HAP-1 (cell line): ENCODE measurements at regions not wholly inside any gene's neighbourhood (a gene's known extent, or its start where the extent isn't known, plus 50 kb on each side); places are given as distances from the start of the nearest gene placed in this dataset.

Experiments
- DNase-seq, 2 experiments: peaks; one replicate each; pipeline ENCODE4 v3.0.0-alpha.2; 2016 to 2020; ENCODE audit warnings: low spot score in 2 of 2
- H3K27me3 ChIP-seq: fragments of 250-450 bp; sonication (Bioruptor Pico); 2 replicates; pipeline ENCODE4 v1.5.1; 2020; ENCODE audit warnings: low read depth, mild to moderate bottlenecking, moderate library complexity
- H3K36me3 ChIP-seq: fragments of 250-450 bp; sonication (Bioruptor Pico); replicated peaks from 2 replicates; pipeline ENCODE4 v1.5.1; 2020; ENCODE audit warnings: mild to moderate bottlenecking
- H3K4me1 ChIP-seq: fragments of 250-450 bp; sonication (Bioruptor Pico); 2 replicates; pipeline ENCODE4 v1.5.1; 2020; ENCODE audit warnings: mild to moderate bottlenecking
- H3K4me3 ChIP-seq: fragments of 250-450 bp; sonication (Bioruptor Pico); 2 replicates; pipeline ENCODE4 v1.5.1; 2020; ENCODE audit warnings: mild to moderate bottlenecking, moderate library complexity
- H3K9me3 ChIP-seq: fragments of 250-450 bp; sonication (Bioruptor Pico); 2 replicates; pipeline ENCODE4 v1.5.1; 2020; ENCODE audit warnings: mild to moderate bottlenecking, moderate library complexity
- in situ Hi-C: fragments of 300-500 bp; cut with MboI; formaldehyde crosslinking; loops from 3 replicates; pipeline ENCODE4 v1.14.3; 2020; ENCODE audit warnings: low sequenced_read_pairs, inconsistent platforms, mixed read lengths

GRCh38 chr14:26934151-26934550, 336.3 kb upstream of the NOVA1 start:
- DNase-seq, result no peak
- in situ Hi-C loops, result no loop called here
- no peaks in the 10 kb centered on the region; the same call in 1 of the 2 replicates for H3K4me1 ChIP-seq
- no peaks in the 10 kb centered on the region; the same call in 1 of the 2 replicates for H3K27me3 ChIP-seq
- H3K9me3 ChIP-seq, result no peaks in the 10 kb centered on the region
- no peak overlapping the region for H3K4me3 ChIP-seq
- H3K36me3 ChIP-seq, result no peaks in the 10 kb centered on the region

- Histone ChIP-seq H3K4me1 (no peaks in the 10 kb centered on the region), H3K9me3 (no peaks in the 10 kb centered on the region), H3K36me3 (no peaks in the 10 kb centered on the region), H3K27me3 (no peaks in the 10 kb centered on the region), H3K4me3 (no peak overlapping the region)
- no peak for DNase-seq
- in situ Hi-C loops, result no loop called here
Measured at GRCh38 chr14:26935733-26936132, 337.9 kb upstream of the NOVA1 start.

- no peak for DNase-seq
- no peaks in the 10 kb centered on the region for H3K36me3 ChIP-seq
- no peaks in the 10 kb centered on the region for H3K27me3 ChIP-seq
- H3K4me3 ChIP-seq, result no peak overlapping the region
- H3K4me1 ChIP-seq, result no peaks in the 10 kb centered on the region
- in situ Hi-C loops, result no loop called here
- H3K9me3 ChIP-seq, result no peaks in the 10 kb centered on the region
Measured at GRCh38 chr14:26938054-26938453, 340.2 kb upstream of the NOVA1 start.

- DNase-seq, result no peak
- Histone ChIP-seq H3K36me3 (no peaks in the 10 kb centered on the region), H3K4me3 (no peak overlapping the region), H3K9me3 (no peaks in the 10 kb centered on the region), H3K27me3 (no peaks in the 10 kb centered on the region), H3K4me1 (no peaks in the 10 kb centered on the region)
- in situ Hi-C loops, result no loop called here
Measured at GRCh38 chr14:26939755-26940154, 341.9 kb upstream of the NOVA1 start.

- DNase-seq, result no peak
Measured at GRCh38 chr14:26941521-26941920, 343.7 kb upstream of the NOVA1 start.

GRCh38 chr14:26947265-26947664, 349.4 kb upstream of the NOVA1 start:
- no peaks in the 10 kb centered on the region for H3K27me3 ChIP-seq
- no peaks in the 10 kb centered on the region for H3K36me3 ChIP-seq
- H3K9me3 ChIP-seq, result no peaks in the 10 kb centered on the region
- H3K4me1 ChIP-seq, result no peaks in the 10 kb centered on the region
- no peak overlapping the region for H3K4me3 ChIP-seq
- in situ Hi-C loops, result no loop called here
- DNase-seq, result no peak

More at GRCh38 chr14:26941521-26941920, 343.7 kb upstream of the NOVA1 start:
- H3K36me3 ChIP-seq, result no peaks in the 10 kb centered on the region
- H3K4me1 ChIP-seq, result no peaks in the 10 kb centered on the region
- no peaks in the 10 kb centered on the region for H3K9me3 ChIP-seq
- H3K4me3 ChIP-seq, result no peak overlapping the region
- H3K27me3 ChIP-seq, result no peaks in the 10 kb centered on the region
- in situ Hi-C loops, result no loop called here

- H3K27me3 ChIP-seq, result peaks cover 2% of the 10 kb centered on the region; the same call in 1 of the 2 replicates
- in situ Hi-C loops, result no loop called here
- H3K4me3 ChIP-seq, result no peak overlapping the region
- 0 out of 2 replicates have a peak, but pooled peaks cover 2% of the 10 kb centered on the region for H3K4me1 ChIP-seq
- DNase-seq, result no peak
- H3K36me3 ChIP-seq, result no peaks in the 10 kb centered on the region
- H3K9me3 ChIP-seq, result no peaks in the 10 kb centered on the region
Measured at GRCh38 chr14:26959437-26959836, 361.6 kb upstream of the NOVA1 start.

- Histone ChIP-seq H3K27me3 (peaks cover 2% of the 10 kb centered on the region; the same call in 1 of the 2 replicates), H3K4me3 (no peak overlapping the region), H3K4me1 (0 out of 2 replicates have a peak, but pooled peaks cover 2% of the 10 kb centered on the region), H3K9me3 (no peaks in the 10 kb centered on the region), H3K36me3 (no peaks in the 10 kb centered on the region)
- no peak for DNase-seq
- in situ Hi-C loops, result no loop called here
Measured at GRCh38 chr14:26959972-26960660, 362.3 kb upstream of the NOVA1 start.

- Histone ChIP-seq H3K27me3 (peaks cover 2% of the 10 kb centered on the region; the same call in 1 of the 2 replicates), H3K9me3 (no peaks in the 10 kb centered on the region), H3K4me1 (0 out of 2 replicates have a peak, but pooled peaks cover 2% of the 10 kb centered on the region), H3K4me3 (no peak overlapping the region), H3K36me3 (no peaks in the 10 kb centered on the region)
- no peak for DNase-seq
- in situ Hi-C loops, result no loop called here
Measured at GRCh38 chr14:26963711-26964110, 365.9 kb upstream of the NOVA1 start.

GRCh38 chr14:26965490-26965889, 367.7 kb upstream of the NOVA1 start:
- no peak overlapping the region for H3K4me3 ChIP-seq
- in situ Hi-C loops, result no loop called here
- H3K27me3 ChIP-seq, result 0 out of 2 replicates have a peak, but pooled peaks cover 2% of the 10 kb centered on the region
- DNase-seq, result no peak
- no peaks in the 10 kb centered on the region for H3K36me3 ChIP-seq
- H3K4me1 ChIP-seq, result 0 out of 2 replicates have a peak, but pooled peaks cover 2% of the 10 kb centered on the region
- H3K9me3 ChIP-seq, result no peaks in the 10 kb centered on the region

GRCh38 chr14:26966908-26967307, 369.1 kb upstream of the NOVA1 start:
- Histone ChIP-seq H3K27me3 (no peaks in the 10 kb centered on the region), H3K36me3 (no peaks in the 10 kb centered on the region), H3K4me3 (no peak overlapping the region), H3K9me3 (no peaks in the 10 kb centered on the region), H3K4me1 (no peaks in the 10 kb centered on the region)
- no peak for DNase-seq
- in situ Hi-C loops, result no loop called here

- no peaks in the 10 kb centered on the region for H3K36me3 ChIP-seq
- in situ Hi-C loops, result no loop called here
- no peaks in the 10 kb centered on the region for H3K9me3 ChIP-seq
- peaks cover 9% of the 10 kb centered on the region for H3K4me1 ChIP-seq
- peak; percentile 45 to 74 for DNase-seq
- no peak overlapping the region for H3K4me3 ChIP-seq
- H3K27me3 ChIP-seq, result no peaks in the 10 kb centered on the region
Measured at GRCh38 chr14:26974965-26975364, 377.1 kb upstream of the NOVA1 start.

- H3K36me3 ChIP-seq, result no peaks in the 10 kb centered on the region
- in situ Hi-C loops, result no loop called here
- H3K4me3 ChIP-seq, result no peak overlapping the region
- H3K4me1 ChIP-seq, result no peaks in the 10 kb centered on the region
- DNase-seq, result no peak
- no peaks in the 10 kb centered on the region for H3K27me3 ChIP-seq
- H3K9me3 ChIP-seq, result no peaks in the 10 kb centered on the region
Measured at GRCh38 chr14:26982071-26982470, 384.2 kb upstream of the NOVA1 start.

GRCh38 chr14:26984311-26985177, 386.7 kb upstream of the NOVA1 start:
- Histone ChIP-seq H3K27me3 (no peaks in the 10 kb centered on the region), H3K36me3 (no peaks in the 10 kb centered on the region), H3K4me1 (no peaks in the 10 kb centered on the region), H3K4me3 (no peak overlapping the region), H3K9me3 (no peaks in the 10 kb centered on the region)
- in situ Hi-C loops, result no loop called here
- DNase-seq, result peak; percentile 63 to 81
